ENCODE measurements at regions not wholly inside any gene's neighbourhood (a gene's known extent, or its start where the extent isn't known, plus 50 kb on each side); places are given as distances from the start of the nearest gene placed in this dataset.

DNA sequence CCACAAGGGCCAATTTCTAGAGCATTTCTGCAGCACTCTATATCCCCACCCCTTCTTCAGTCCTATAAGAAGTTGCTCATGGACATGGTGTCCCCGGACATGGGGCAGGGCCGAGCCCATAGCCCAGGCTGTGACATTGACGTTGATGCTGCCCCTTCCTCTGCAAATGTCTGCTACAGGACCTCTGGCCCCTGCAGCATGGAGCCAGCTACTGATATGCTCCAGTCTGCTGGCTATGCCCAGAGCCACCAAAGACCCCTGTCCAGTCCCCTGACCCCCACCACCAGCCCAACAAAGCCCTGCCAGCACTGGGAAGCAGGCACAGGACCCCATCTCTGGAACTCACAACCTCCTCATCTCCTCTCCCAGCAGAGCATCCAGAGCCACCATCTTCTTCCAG is 120.1 kb upstream of the SMAD3 start:
- H3K27ac ChIP-seq (ENCODE audit: low read depth, low read length): no peak overlapping the region
- H3K9me3 Mint-ChIP-seq: no peaks in the 10 kb centered on the region
- H3K4me1 ChIP-seq (ENCODE audit: insufficient read depth, low read length): no peaks in the 10 kb centered on the region
- H3K36me3 ChIP-seq (ENCODE audit: insufficient read depth, low read length): no peaks in the 10 kb centered on the region
- no peaks in the 10 kb centered on the region for H3K9me3 ChIP-seq (ENCODE audit: low read length)
- no peaks in the 10 kb centered on the region for H3K27me3 ChIP-seq (ENCODE audit: insufficient read depth, low read length, poor library complexity, severe bottlenecking)
- H3K4me3 ChIP-seq (ENCODE audit: low read length): no peak overlapping the region
- peaks cover 0 to 8% (median 0%) of the 10 kb centered on the region in 3 donors for H3K4me1 Mint-ChIP-seq
- ChIA-PET CTCF (interaction anchor here (0.6 to 2.2 kb wide), 6 partner anchors 87 to 488 kb away, joined by 3 to 42 read pairs (median 11); no protein-coding TSS in a partner anchor), POLR2A (interaction anchor here (1.5 kb wide), 1 partner anchor 121 kb away, joined by 3 read pairs; the partner anchor contains the start of gene SMAD3)
- H3K27ac Mint-ChIP-seq: no peak overlapping the region
- H3K4me3 Mint-ChIP-seq: no peak overlapping the region
- DNase-seq: no peak
- H3K36me3 Mint-ChIP-seq: no peaks in the 10 kb centered on the region
- H3K27me3 Mint-ChIP-seq: peaks cover 0 to 2% of the 10 kb centered on the region in 2 donors

DNA sequence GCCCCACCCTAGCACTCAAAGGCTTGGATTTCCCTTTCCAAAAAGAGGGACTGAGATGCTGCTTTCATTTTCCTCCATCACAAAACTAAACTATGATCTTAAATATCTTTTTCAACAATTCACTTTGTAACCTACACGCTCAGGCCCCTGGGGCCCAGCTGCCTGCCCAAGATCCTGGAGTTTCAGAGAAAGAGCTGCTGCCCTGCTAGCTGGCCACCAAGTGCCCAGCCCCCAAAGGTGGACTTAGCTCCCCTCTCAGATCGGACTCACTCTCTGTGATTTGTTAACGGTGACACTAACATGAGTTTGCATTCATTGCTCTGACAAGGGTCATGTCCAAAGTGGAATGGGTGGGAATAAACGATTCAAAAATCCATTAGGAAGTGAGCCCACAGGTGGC is 119.6 kb upstream of the SMAD3 start:
- H3K27ac Mint-ChIP-seq: no peak overlapping the region
- no peaks in the 10 kb centered on the region for H3K9me3 Mint-ChIP-seq
- H3K27me3 Mint-ChIP-seq: peaks cover 0 to 2% of the 10 kb centered on the region in 2 donors
- H3K4me3 Mint-ChIP-seq: no peak overlapping the region
- Histone ChIP-seq H3K36me3 (ENCODE audit: insufficient read depth, low read length) (no peaks in the 10 kb centered on the region), H3K9me3 (ENCODE audit: low read length) (no peaks in the 10 kb centered on the region), H3K4me3 (ENCODE audit: low read length) (no peak overlapping the region), H3K27ac (ENCODE audit: low read depth, low read length) (no peak overlapping the region), H3K27me3 (ENCODE audit: insufficient read depth, low read length, poor library complexity, severe bottlenecking) (no peaks in the 10 kb centered on the region), H3K4me1 (ENCODE audit: insufficient read depth, low read length) (no peaks in the 10 kb centered on the region)
- no peak for DNase-seq
- H3K36me3 Mint-ChIP-seq: no peaks in the 10 kb centered on the region
- ChIA-PET POLR2A (interaction anchor here (1.5 kb wide), 1 partner anchor 120 kb away, joined by 3 read pairs; the partner anchor contains the start of gene SMAD3), CTCF (interaction anchor here (0.6 to 2.2 kb wide), 10 partner anchors 10 to 488 kb away, joined by 3 to 42 read pairs (median 8); no protein-coding TSS in a partner anchor)
- H3K4me1 Mint-ChIP-seq: peaks cover 0 to 8% (median 0%) of the 10 kb centered on the region in 3 donors

DNA sequence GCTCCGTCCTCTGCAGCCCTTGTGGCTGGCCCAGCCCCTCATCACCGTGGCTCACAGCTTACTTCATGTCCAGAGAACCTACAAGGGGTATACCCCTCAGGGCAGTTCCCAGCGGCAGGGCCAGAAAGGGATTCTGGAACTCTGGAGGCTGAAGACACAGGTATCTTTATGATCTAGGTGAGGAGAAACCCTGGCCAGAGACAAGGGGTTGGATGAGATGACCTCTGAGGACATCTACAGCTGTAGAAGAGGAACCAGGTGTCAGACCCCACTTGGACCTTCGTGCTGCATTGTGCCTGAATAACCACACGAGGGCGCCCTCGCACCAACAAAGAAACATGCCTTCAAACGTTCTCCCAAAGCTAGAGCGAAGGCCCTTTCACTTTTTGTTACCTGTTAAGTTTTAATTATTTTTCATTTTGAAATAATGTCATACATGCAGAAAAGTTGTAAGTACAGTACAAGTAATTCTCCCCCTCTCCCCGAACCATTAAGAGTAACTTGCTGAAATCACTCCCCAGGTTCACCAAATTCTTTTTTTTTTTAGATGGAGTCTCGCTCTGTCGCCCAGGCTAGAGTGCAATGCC is 118.7 kb upstream of the SMAD3 start:
- no peaks in the 10 kb centered on the region for H3K4me1 ChIP-seq (ENCODE audit: insufficient read depth, low read length)
- H3K27me3 Mint-ChIP-seq: peaks cover 0 to 2% of the 10 kb centered on the region in 2 donors
- no peaks in the 10 kb centered on the region for H3K9me3 Mint-ChIP-seq
- peak; percentile 50 to 80 (median 58) for DNase-seq
- peaks cover 0 to 8% (median 0%) of the 10 kb centered on the region in 3 donors for H3K4me1 Mint-ChIP-seq
- no peaks in the 10 kb centered on the region for H3K36me3 Mint-ChIP-seq
- H3K4me3 Mint-ChIP-seq: no peak overlapping the region
- H3K36me3 ChIP-seq (ENCODE audit: insufficient read depth, low read length): no peaks in the 10 kb centered on the region
- H3K27ac ChIP-seq (ENCODE audit: low read depth, low read length): no peak overlapping the region
- no peak overlapping the region for H3K4me3 ChIP-seq (ENCODE audit: low read length)
- no peaks in the 10 kb centered on the region for H3K9me3 ChIP-seq (ENCODE audit: low read length)
- CTCF ChIA-PET: interaction anchor here (0.7 to 2.2 kb wide), 25 partner anchors 8 to 893 kb away, joined by 3 to 42 read pairs (median 4); partner anchors contain the start of gene RNU6-1
- POLR2A ChIA-PET: interaction anchor here (0.9 to 1.5 kb wide), 2 partner anchors 119 to 354 kb away, joined by 3 read pairs; partner anchors contain the start of gene SMAD3
- H3K27me3 ChIP-seq (ENCODE audit: insufficient read depth, low read length, poor library complexity, severe bottlenecking): no peaks in the 10 kb centered on the region
- no peak overlapping the region for H3K27ac Mint-ChIP-seq

DNA sequence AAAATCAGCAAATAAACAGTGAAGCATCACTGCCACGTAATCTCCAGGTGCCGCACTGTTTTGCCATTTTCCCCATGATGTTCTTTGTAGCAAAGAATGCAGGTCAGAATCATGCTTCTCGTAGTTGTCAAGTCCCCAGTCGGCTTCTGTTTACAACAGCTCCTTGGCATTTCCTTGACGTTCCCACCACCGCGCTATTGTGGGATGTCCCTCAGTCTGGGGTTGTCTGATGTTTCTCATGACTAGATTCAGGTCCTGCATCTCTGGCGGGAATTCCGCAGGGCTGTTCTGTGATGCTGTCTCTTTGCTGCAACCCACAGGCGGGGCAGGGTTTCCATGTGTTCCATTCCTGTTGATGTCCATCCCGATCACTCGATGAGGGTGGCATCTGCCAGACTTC is 117.9 kb upstream of the SMAD3 start:
- no peak for DNase-seq
- Mint-ChIP-seq H3K27me3 (peaks cover 0 to 2% of the 10 kb centered on the region in 2 donors), H3K36me3 (no peaks in the 10 kb centered on the region), H3K4me1 (peaks cover 0 to 8% (median 0%) of the 10 kb centered on the region in 3 donors), H3K4me3 (no peak overlapping the region), H3K27ac (peak overlapping the region in 1 of 8 donors; percentile 2), H3K9me3 (no peaks in the 10 kb centered on the region)
- Histone ChIP-seq H3K9me3 (ENCODE audit: low read length) (no peaks in the 10 kb centered on the region), H3K27me3 (ENCODE audit: insufficient read depth, low read length, poor library complexity, severe bottlenecking) (no peaks in the 10 kb centered on the region), H3K4me1 (ENCODE audit: insufficient read depth, low read length) (no peaks in the 10 kb centered on the region), H3K36me3 (ENCODE audit: insufficient read depth, low read length) (no peaks in the 10 kb centered on the region), H3K4me3 (ENCODE audit: low read length) (no peak overlapping the region), H3K27ac (ENCODE audit: low read depth, low read length) (no peak overlapping the region)
- ChIA-PET CTCF (interaction anchor here (1.0 to 2.2 kb wide), 8 partner anchors 14 to 486 kb away, joined by 3 to 42 read pairs (median 6); no protein-coding TSS in a partner anchor), POLR2A (interaction anchor here (0.9 kb wide), 1 partner anchor 354 kb away, joined by 3 read pairs; no protein-coding TSS in a partner anchor)

DNA sequence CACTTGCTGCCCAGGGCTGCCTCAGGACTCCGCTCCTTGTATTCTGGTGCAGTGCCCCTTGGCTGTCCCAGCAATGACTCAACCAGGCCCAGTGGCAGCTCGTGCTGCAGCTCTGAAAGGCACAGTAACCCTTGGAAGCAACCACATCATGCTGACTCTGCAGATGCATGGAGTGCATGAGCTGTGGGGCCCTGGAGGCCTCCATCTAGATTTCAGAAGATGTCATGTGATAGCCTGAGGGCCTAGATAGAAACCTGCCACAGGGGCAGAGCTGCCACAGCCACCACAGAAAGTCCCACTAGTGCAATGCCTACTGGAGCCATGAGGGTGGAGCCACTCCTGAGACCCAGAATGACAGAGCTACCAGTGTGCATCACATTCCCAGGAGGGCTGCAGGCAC is 117.1 kb upstream of the SMAD3 start:
- POLR2A ChIA-PET: no interaction called here
- Mint-ChIP-seq H3K4me1 (peaks cover 0 to 8% (median 0%) of the 10 kb centered on the region in 3 donors), H3K27ac (no peak overlapping the region), H3K9me3 (no peaks in the 10 kb centered on the region), H3K4me3 (no peak overlapping the region), H3K27me3 (peaks cover 0 to 2% of the 10 kb centered on the region in 2 donors), H3K36me3 (no peaks in the 10 kb centered on the region)
- H3K4me1 ChIP-seq (ENCODE audit: insufficient read depth, low read length): no peaks in the 10 kb centered on the region
- no peaks in the 10 kb centered on the region for H3K27me3 ChIP-seq (ENCODE audit: insufficient read depth, low read length, poor library complexity, severe bottlenecking)
- no peak overlapping the region for H3K27ac ChIP-seq (ENCODE audit: low read depth, low read length)
- CTCF ChIA-PET: interaction anchor here (1.1 to 1.8 kb wide), 3 partner anchors 352 to 485 kb away, joined by 4 to 6 read pairs (median 4); no protein-coding TSS in a partner anchor
- H3K36me3 ChIP-seq (ENCODE audit: insufficient read depth, low read length): no peaks in the 10 kb centered on the region
- DNase-seq: no peak
- H3K4me3 ChIP-seq (ENCODE audit: low read length): no peak overlapping the region
- H3K9me3 ChIP-seq (ENCODE audit: low read length): no peaks in the 10 kb centered on the region

DNA sequence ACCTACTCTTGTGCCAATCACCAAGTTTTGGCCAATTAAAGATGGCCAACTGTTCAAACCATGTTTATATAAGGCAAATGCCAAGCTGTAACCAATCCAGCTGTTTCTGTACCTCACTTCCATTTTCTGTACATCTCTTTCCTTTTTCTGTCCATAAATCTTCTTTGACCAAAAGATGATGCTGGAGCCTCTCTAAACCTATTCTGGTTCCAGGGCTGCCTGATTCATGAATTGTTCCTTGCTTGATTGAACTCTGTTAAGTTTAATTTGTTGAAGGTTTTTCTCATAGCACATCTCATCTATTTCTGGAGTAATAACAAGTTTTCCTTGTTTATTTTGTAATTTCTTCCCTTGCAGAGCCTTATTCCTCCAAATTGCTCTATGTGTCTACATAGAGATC is 115.3 kb upstream of the SMAD3 start:
- no peaks in the 10 kb centered on the region for H3K27me3 ChIP-seq (ENCODE audit: insufficient read depth, low read length, poor library complexity, severe bottlenecking)
- no peak overlapping the region for H3K4me3 ChIP-seq (ENCODE audit: low read length)
- peaks cover 2 to 4% of the 10 kb centered on the region in 2 donors for H3K27me3 Mint-ChIP-seq
- POLR2A ChIA-PET: no interaction called here
- CTCF ChIA-PET: no interaction called here
- DNase-seq: no peak
- H3K27ac Mint-ChIP-seq: peak overlapping the region in 1 of 8 donors; percentile 72
- no peaks in the 10 kb centered on the region for H3K9me3 Mint-ChIP-seq
- H3K27ac ChIP-seq (ENCODE audit: low read depth, low read length): no peak overlapping the region
- H3K4me1 Mint-ChIP-seq: peaks cover 0 to 8% (median 0%) of the 10 kb centered on the region in 3 donors
- H3K4me1 ChIP-seq (ENCODE audit: insufficient read depth, low read length): no peaks in the 10 kb centered on the region
- no peaks in the 10 kb centered on the region for H3K36me3 Mint-ChIP-seq
- no peaks in the 10 kb centered on the region for H3K9me3 ChIP-seq (ENCODE audit: low read length)
- no peak overlapping the region for H3K4me3 Mint-ChIP-seq
- no peaks in the 10 kb centered on the region for H3K36me3 ChIP-seq (ENCODE audit: insufficient read depth, low read length)

DNA sequence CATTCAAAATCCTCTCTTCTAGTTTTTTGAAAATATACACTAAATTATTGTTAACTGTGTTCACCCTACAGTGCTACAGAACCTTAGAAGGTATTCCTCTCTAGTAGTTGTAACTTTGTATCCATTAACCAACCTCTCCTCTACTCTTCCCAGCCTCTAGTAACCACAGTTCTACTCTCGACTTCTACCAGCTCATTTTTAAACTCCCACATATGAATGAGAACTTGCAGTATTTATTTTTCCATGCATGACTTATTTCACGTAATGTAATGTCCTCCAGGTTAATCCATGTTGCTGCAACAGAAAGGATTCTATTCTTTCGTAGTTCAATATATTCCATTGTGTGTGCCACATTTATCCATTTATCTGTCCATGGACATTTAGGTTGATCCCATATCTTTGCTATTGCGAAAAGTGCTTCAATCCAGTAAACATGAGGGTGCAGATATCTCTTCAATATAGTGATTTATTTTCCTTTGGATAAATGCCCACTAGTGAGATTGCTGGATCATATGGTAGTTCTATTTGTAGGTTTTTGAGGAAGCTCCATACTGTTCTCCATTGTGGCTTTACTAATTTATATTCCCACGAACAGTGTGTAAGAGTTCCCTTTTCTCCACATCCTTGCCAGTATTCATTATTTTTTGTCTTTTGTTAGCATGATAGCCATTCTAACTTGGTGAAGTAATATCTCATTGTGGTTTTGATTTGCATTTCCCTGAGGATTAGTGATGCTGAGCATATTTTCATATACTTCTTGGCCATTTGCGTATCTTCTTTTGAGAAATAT is 113.7 kb upstream of the SMAD3 start:
- peaks cover 0 to 1% (median 0%) of the 10 kb centered on the region in 3 donors for H3K36me3 Mint-ChIP-seq
- no peak overlapping the region for H3K4me3 ChIP-seq (ENCODE audit: low read length)
- CTCF ChIA-PET: no interaction called here
- peaks cover 0 to 6% (median 0%) of the 10 kb centered on the region in 3 donors for H3K4me1 Mint-ChIP-seq
- H3K4me1 ChIP-seq (ENCODE audit: insufficient read depth, low read length): no peaks in the 10 kb centered on the region
- DNase-seq: no peak
- no peak overlapping the region for H3K27ac Mint-ChIP-seq
- H3K36me3 ChIP-seq (ENCODE audit: insufficient read depth, low read length): no peaks in the 10 kb centered on the region
- H3K27me3 ChIP-seq (ENCODE audit: insufficient read depth, low read length, poor library complexity, severe bottlenecking): no peaks in the 10 kb centered on the region
- POLR2A ChIA-PET: no interaction called here
- H3K4me3 Mint-ChIP-seq: no peak overlapping the region
- H3K9me3 ChIP-seq (ENCODE audit: low read length): no peaks in the 10 kb centered on the region
- H3K9me3 Mint-ChIP-seq: no peaks in the 10 kb centered on the region
- H3K27ac ChIP-seq (ENCODE audit: low read depth, low read length): no peak overlapping the region
- peaks cover 3 to 8% of the 10 kb centered on the region in 2 donors for H3K27me3 Mint-ChIP-seq
